ENCODE measurements at regions not wholly inside any gene's neighbourhood (a gene's known extent, or its start where the extent isn't known, plus 50 kb on each side); places are given as distances from the start of the nearest gene placed in this dataset.

GRCh38 chr1:231091831-231092301 lies 51.8 kb upstream of the FAM89A start:
- H3K4me1 ChIP-seq (ENCODE audit: insufficient read depth, low read length), result no peaks in the 10 kb centered on the region
- H3K36me3 ChIP-seq (ENCODE audit: insufficient read depth, low read length), result no peaks in the 10 kb centered on the region
- H3K4me2 ChIP-seq (ENCODE audit: insufficient read depth, low read length), result no peak overlapping the region
- H3K9me3 ChIP-seq (ENCODE audit: low read depth, low read length), result no peaks in the 10 kb centered on the region
- no peaks in the 10 kb centered on the region for H3K27me3 ChIP-seq (ENCODE audit: insufficient read depth, low read length)
- H2AFZ ChIP-seq (ENCODE audit: low read length), result no peak overlapping the region
- TF ChIP-seq, protein P1, sequence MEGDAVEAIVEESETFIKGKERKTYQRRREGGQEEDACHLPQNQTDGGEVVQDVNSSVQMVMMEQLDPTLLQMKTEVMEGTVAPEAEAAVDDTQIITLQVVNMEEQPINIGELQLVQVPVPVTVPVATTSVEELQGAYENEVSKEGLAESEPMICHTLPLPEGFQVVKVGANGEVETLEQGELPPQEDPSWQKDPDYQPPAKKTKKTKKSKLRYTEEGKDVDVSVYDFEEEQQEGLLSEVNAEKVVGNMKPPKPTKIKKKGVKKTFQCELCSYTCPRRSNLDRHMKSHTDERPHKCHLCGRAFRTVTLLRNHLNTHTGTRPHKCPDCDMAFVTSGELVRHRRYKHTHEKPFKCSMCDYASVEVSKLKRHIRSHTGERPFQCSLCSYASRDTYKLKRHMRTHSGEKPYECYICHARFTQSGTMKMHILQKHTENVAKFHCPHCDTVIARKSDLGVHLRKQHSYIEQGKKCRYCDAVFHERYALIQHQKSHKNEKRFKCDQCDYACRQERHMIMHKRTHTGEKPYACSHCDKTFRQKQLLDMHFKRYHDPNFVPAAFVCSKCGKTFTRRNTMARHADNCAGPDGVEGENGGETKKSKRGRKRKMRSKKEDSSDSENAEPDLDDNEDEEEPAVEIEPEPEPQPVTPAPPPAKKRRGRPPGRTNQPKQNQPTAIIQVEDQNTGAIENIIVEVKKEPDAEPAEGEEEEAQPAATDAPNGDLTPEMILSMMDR (IDR thresholded peaks at IDR 0.05; ENCODE audit: extremely low read depth, low read depth, low read length), result peak; percentile 68
- no peaks in the 10 kb centered on the region for H3K79me2 ChIP-seq (ENCODE audit: insufficient read depth, low read length)
- H3K27ac ChIP-seq (ENCODE audit: low read depth, low read length), result no peak overlapping the region
- no peaks in the 10 kb centered on the region for H4K20me1 ChIP-seq (ENCODE audit: insufficient read depth, low read length)
- peak; percentile 73 for DNase-seq (ENCODE audit: insufficient read length, low spot score, missing footprints)
- H3K4me3 ChIP-seq (ENCODE audit: insufficient read depth, low read length), result no peak overlapping the region

GRCh38 chr1:231091415-231091814 lies 51.4 kb upstream of the FAM89A start:
- H2AFZ ChIP-seq (ENCODE audit: low read length), result no peak overlapping the region
- DNase-seq (ENCODE audit: insufficient read length, low spot score, missing footprints), result no peak
- no peaks in the 10 kb centered on the region for H3K79me2 ChIP-seq (ENCODE audit: insufficient read depth, low read length)
- no peak overlapping the region for H3K27ac ChIP-seq (ENCODE audit: low read depth, low read length)
- no peaks in the 10 kb centered on the region for H3K36me3 ChIP-seq (ENCODE audit: insufficient read depth, low read length)
- TF ChIP-seq, protein P1 (IDR thresholded peaks at IDR 0.05; ENCODE audit: extremely low read depth, low read depth, low read length), result no peak
- H3K4me3 ChIP-seq (ENCODE audit: insufficient read depth, low read length), result no peak overlapping the region
- H3K4me2 ChIP-seq (ENCODE audit: insufficient read depth, low read length), result no peak overlapping the region
- H3K4me1 ChIP-seq (ENCODE audit: insufficient read depth, low read length), result no peaks in the 10 kb centered on the region
- no peaks in the 10 kb centered on the region for H3K27me3 ChIP-seq (ENCODE audit: insufficient read depth, low read length)
- no peaks in the 10 kb centered on the region for H3K9me3 ChIP-seq (ENCODE audit: low read depth, low read length)
- H4K20me1 ChIP-seq (ENCODE audit: insufficient read depth, low read length), result no peaks in the 10 kb centered on the region
